Stomach (tissue), 8 donors: ENCODE measurements at regions not wholly inside any gene's neighbourhood (a gene's known extent, or its start where the extent isn't known, plus 50 kb on each side); places are given as distances from the start of the nearest gene placed in this dataset.
"Not testable (repeated sequence)": the region's sequence is repeated elsewhere in the genome, so short reads cannot be mapped to it uniquely, and the experiment has no call there.

Experiments used
- DNase-seq, 2 donors: peaks; one replicate each; pipeline versions ENCODE4 v3.0.0 to v3.0.0-alpha.2; 2013 to 2019
- H3K27ac ChIP-seq, 5 donors: fragments of 200-600 bp in 4 of 5; sonication (generic) in 4 of 5; one replicate each; pipeline ENCODE4 v1.5.1; 2013 to 2019; ENCODE audit warnings: mild to moderate bottlenecking in 1 of 5, moderate library complexity in 1 of 5
- H3K27me3 ChIP-seq, 3 donors: fragments of 200-600 bp; sonication (generic); one replicate each; pipeline ENCODE4 v1.5.1; 2017 to 2019; ENCODE audit warnings: mixed run types in 1 of 3
- H3K36me3 ChIP-seq, 4 donors: fragments of 200-600 bp; sonication (generic); 1 replicate in 3 of 4; 2 replicates in 1 of 4; pipeline ENCODE4 v1.5.1; 2016 to 2019
- H3K4me1 ChIP-seq, 4 donors: fragments of 200-600 bp; sonication (generic); one replicate each; pipeline ENCODE4 v1.5.1; 2016 to 2019
- H3K4me3 ChIP-seq, 4 donors: fragments of 200-600 bp; sonication (generic) in 3 of 4; one replicate each; pipeline ENCODE4 v1.5.1; 2016 to 2019; ENCODE audit warnings: mild to moderate bottlenecking in 1 of 4
- H3K9me3 ChIP-seq, 4 donors: fragments of 200-600 bp; sonication (generic); one replicate each; pipeline ENCODE4 v1.5.1; 2016 to 2019
- CTCF ChIP-seq, 7 experiments: fragments of 450-650 bp in 4 of 7; fragments of 200-600 bp in 3 of 7; sonication (generic) in 3 of 7; IDR thresholded peaks; one replicate each; pipeline ENCODE4 v1.5.1; 2016 to 2019; ENCODE audit warnings: antibody characterized with exemption in 7 of 7, control low read depth in 2 of 7, mild to moderate bottlenecking in 1 of 7
- EP300 ChIP-seq: sonication (generic); formaldehyde crosslinking; IDR thresholded peaks from one replicate; pipeline ENCODE4 v1.6.1; 2017; ENCODE audit warnings: antibody characterized with exemption
- POLR2A ChIP-seq, 4 donors: fragments of 450-650 bp; IDR thresholded peaks; one replicate each; pipeline ENCODE4 v1.6.1; 2016; ENCODE audit warnings: antibody characterized with exemption in 4 of 4, control low read depth in 2 of 4, mild to moderate bottlenecking in 1 of 4, moderate library complexity in 1 of 4
- POLR2AphosphoS5 ChIP-seq, 3 donors: sonication (generic); formaldehyde crosslinking; IDR thresholded peaks; one replicate each; pipeline ENCODE4 v1.6.1; 2016; ENCODE audit warnings: antibody characterized with exemption in 3 of 3
- WGBS, 5 donors: extraction: QIAGEN DNeasy Blood & Tissue Kit in 3 of 5; methylation state at CpG; one replicate each; pipeline versions ENCODE4 v1.1.5 to v1.1.7; 2013 to 2018; 5-methylcytosine and 5-hydroxymethylcytosine counted together
- intact Hi-C: fragments of 100-400 bp; cut with DNase I; formaldehyde crosslinking; loops from one replicate; pipeline ENCODE4 v1.15.1; 2023; ENCODE audit warnings: low total_unique reads
- donor health status: healthy with polysubstance abuse.
- donor health status: Bipolar disorder and iron deficiency.
- donor health status: healthy.

GRCh38 chr5:108503986-108504385, 122.1 kb upstream of the FBXL17 start:
- no peak for TF ChIP-seq POLR2AphosphoS5 (IDR thresholded peaks at IDR 0.05)
- TF ChIP-seq CTCF (IDR thresholded peaks at IDR 0.05) = no peak
- TF ChIP-seq EP300 = no peak
- no peak for TF ChIP-seq POLR2A (IDR thresholded peaks at IDR 0.05)
- intact Hi-C loops = no loop called here
- no peaks in the 10 kb centered on the region for H3K36me3 ChIP-seq

GRCh38 chr5:108495615-108496014, 113.7 kb upstream of the FBXL17 start:
- 79 to 91% (median 85%) methylated on average over 3 of the region's 3 CpGs for WGBS, 5 donors

More at GRCh38 chr5:108503986-108504385, 122.1 kb upstream of the FBXL17 start:
- no peak for DNase-seq
- no peak overlapping the region for H3K4me3 ChIP-seq
- WGBS, 5 donors = 73 to 89% (median 80%) methylated on average over 2 of the region's 2 CpGs
- no peaks in the 10 kb centered on the region for H3K4me1 ChIP-seq
- no peaks in the 10 kb centered on the region for H3K27me3 ChIP-seq
- H3K27ac ChIP-seq = no peak overlapping the region
- peaks cover 0 to 24% (median 19%) of the 10 kb centered on the region in 4 donors for H3K9me3 ChIP-seq

GRCh38 chr5:108487951-108488350, 106.1 kb upstream of the FBXL17 start:
- H3K9me3 ChIP-seq = peaks cover 0 to 10% (median 9%) of the 10 kb centered on the region in 4 donors
- H3K27me3 ChIP-seq = no peaks in the 10 kb centered on the region
- 66 to 79% (median 70%) methylated on average over 3 of the region's 3 CpGs for WGBS, 5 donors
- no peaks in the 10 kb centered on the region for H3K36me3 ChIP-seq
- no peak overlapping the region for H3K4me3 ChIP-seq
- no peaks in the 10 kb centered on the region for H3K4me1 ChIP-seq
- DNase-seq = no peak
- H3K27ac ChIP-seq = no peak overlapping the region
- intact Hi-C loops = no loop called here
- TF ChIP-seq CTCF (IDR thresholded peaks at IDR 0.05) (no peak), POLR2AphosphoS5 (IDR thresholded peaks at IDR 0.05) (no peak), POLR2A (IDR thresholded peaks at IDR 0.05) (no peak), EP300 (no peak)

More at GRCh38 chr5:108495615-108496014, 113.7 kb upstream of the FBXL17 start:
- H3K4me3 ChIP-seq, H3K27ac ChIP-seq, intact Hi-C loops, H3K4me1 ChIP-seq, H3K36me3 ChIP-seq, DNase-seq, H3K27me3 ChIP-seq: not testable (repeated sequence)
- H3K9me3 ChIP-seq = peaks cover 0 to 14% (median 10%) of the 10 kb centered on the region in 4 donors

GRCh38 chr5:108484035-108484434, 102.1 kb upstream of the FBXL17 start:
- H3K27me3 ChIP-seq = no peaks in the 10 kb centered on the region
- no peak for TF ChIP-seq POLR2A (IDR thresholded peaks at IDR 0.05)
- no peak for TF ChIP-seq CTCF (IDR thresholded peaks at IDR 0.05)
- no peak overlapping the region for H3K27ac ChIP-seq
- intact Hi-C loops = no loop called here
- peaks cover 0 to 4% (median under 1%) of the 10 kb centered on the region in 4 donors for H3K9me3 ChIP-seq
- no peaks in the 10 kb centered on the region for H3K36me3 ChIP-seq
- DNase-seq = no peak
- H3K4me1 ChIP-seq = peaks cover 0 to 5% (median 0%) of the 10 kb centered on the region in 4 donors
- WGBS, 5 donors = 48 to 67% (median 62%) methylated on average over 3 of the region's 3 CpGs
- H3K4me3 ChIP-seq = no peak overlapping the region

- TF ChIP-seq POLR2A (IDR thresholded peaks at IDR 0.05) = no peak
- TF ChIP-seq CTCF (IDR thresholded peaks at IDR 0.05) = no peak
- no peak for TF ChIP-seq EP300
- no peak for TF ChIP-seq POLR2AphosphoS5 (IDR thresholded peaks at IDR 0.05)
- peaks cover 0 to 5% (median 0%) of the 10 kb centered on the region in 4 donors for H3K4me1 ChIP-seq
- DNase-seq = peak in 1 of 2 donors; percentile 52
- WGBS, 5 donors = 36 to 44% (median 40%) methylated on average over 8 of the region's 8 CpGs
- intact Hi-C loops = no loop called here
- H3K9me3 ChIP-seq = no peaks in the 10 kb centered on the region
- no peaks in the 10 kb centered on the region for H3K36me3 ChIP-seq
- no peaks in the 10 kb centered on the region for H3K27me3 ChIP-seq
- H3K4me3 ChIP-seq = no peak overlapping the region
- no peak overlapping the region for H3K27ac ChIP-seq
These were observed 99.5 kb upstream of the FBXL17 start for GRCh38 chr5:108481355-108481931.
